ENCODE measurements at regions not wholly inside any gene's neighbourhood (a gene's known extent, or its start where the extent isn't known, plus 50 kb on each side); places are given as distances from the start of the nearest gene placed in this dataset.

DNA sequence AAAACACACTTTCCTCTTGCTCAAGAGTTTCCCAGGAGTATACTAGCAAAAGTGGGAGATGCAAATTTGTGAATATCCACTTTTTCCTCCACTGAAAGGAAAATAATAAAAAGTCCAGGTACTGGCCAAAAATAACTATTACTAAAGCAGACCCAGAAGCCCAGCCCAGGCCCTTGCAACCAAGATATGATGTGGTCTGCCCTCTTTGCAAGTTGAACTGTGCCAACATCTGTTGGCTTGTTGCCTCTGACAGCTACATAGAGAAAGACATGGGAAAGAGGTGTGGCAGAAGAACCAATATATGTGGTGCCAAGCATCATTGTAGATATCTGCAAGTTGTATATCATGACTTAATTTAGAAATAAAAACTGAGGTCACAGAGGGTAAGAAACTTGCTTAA, 78.4 kb upstream of the JAG1 start:
- no peaks in the 10 kb centered on the region for H3K4me1 Mint-ChIP-seq (ENCODE audit: low read depth, unreplicated experiment)
- H3K9me3 Mint-ChIP-seq (ENCODE audit: unreplicated experiment): peaks cover under 1% of the 10 kb centered on the region
- Histone ChIP-seq H2AFZ (ENCODE audit: low read depth, low read length) (no peak overlapping the region), H3K9me3 (ENCODE audit: insufficient read depth, low read depth, low read length) (no peaks in the 10 kb centered on the region), H3K9ac (ENCODE audit: low read length) (no peak overlapping the region), H3K79me2 (ENCODE audit: insufficient read depth, low read length) (no peaks in the 10 kb centered on the region), H4K20me1 (ENCODE audit: insufficient read depth, low read length) (no peaks in the 10 kb centered on the region), H3K27me3 (ENCODE audit: insufficient read depth, low read length) (no peaks in the 10 kb centered on the region), H3K4me2 (ENCODE audit: low read length) (no peak overlapping the region), H3K36me3 (ENCODE audit: insufficient read depth, low read length) (no peaks in the 10 kb centered on the region), H3K4me1 (ENCODE audit: insufficient read depth, low read length) (no peaks in the 10 kb centered on the region), H3K27ac (ENCODE audit: low read depth, low read length) (no peak overlapping the region), H3K4me3 (ENCODE audit: insufficient read depth, low read depth, low read length) (no peak overlapping the region)
- no peak for DNase-seq (ENCODE audit: low read depth)
- H3K4me3 Mint-ChIP-seq (ENCODE audit: unreplicated experiment): no peak overlapping the region
- no peaks in the 10 kb centered on the region for H3K36me3 Mint-ChIP-seq (ENCODE audit: low read depth, unreplicated experiment)
- H3K27me3 Mint-ChIP-seq (ENCODE audit: low read depth, unreplicated experiment): peaks cover 8% of the 10 kb centered on the region
- H3K27ac Mint-ChIP-seq (ENCODE audit: unreplicated experiment): no peak overlapping the region
- TF ChIP-seq CTCF (IDR thresholded peaks at IDR 0.05; ENCODE audit: insufficient read depth, low read depth, low read length) (no peak), EZH2 (IDR thresholded peaks at IDR 0.05; ENCODE audit: insufficient read depth, low read length) (no peak)
- no peak for FAIRE-seq

DNA sequence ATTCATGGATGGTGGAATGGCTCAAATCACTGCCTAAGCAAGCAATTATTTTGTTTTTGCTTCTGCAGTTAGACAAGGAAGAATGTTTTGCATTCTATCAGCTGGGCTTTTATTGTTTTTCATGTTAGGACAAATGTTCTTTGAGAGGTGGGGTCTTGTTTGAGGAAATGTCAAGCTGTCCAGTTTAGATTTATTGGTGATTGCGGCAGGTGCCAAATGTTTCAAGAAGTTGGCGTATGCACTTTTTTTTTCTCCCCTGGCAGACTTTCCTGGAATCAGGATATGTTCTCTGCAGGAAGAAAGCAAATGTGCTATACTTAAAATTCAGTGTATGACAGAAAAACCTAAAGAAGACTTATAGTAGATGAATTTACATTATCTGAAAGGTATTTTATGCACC, 81.0 kb upstream of the JAG1 start:
- Mint-ChIP-seq H3K27ac (ENCODE audit: unreplicated experiment) (no peak overlapping the region), H3K36me3 (ENCODE audit: low read depth, unreplicated experiment) (no peaks in the 10 kb centered on the region), H3K27me3 (ENCODE audit: low read depth, unreplicated experiment) (peaks cover 8% of the 10 kb centered on the region), H3K9me3 (ENCODE audit: unreplicated experiment) (peaks cover 2% of the 10 kb centered on the region), H3K4me1 (ENCODE audit: low read depth, unreplicated experiment) (no peaks in the 10 kb centered on the region), H3K4me3 (ENCODE audit: unreplicated experiment) (no peak overlapping the region)
- Histone ChIP-seq H2AFZ (ENCODE audit: low read depth, low read length) (no peak overlapping the region), H3K4me3 (ENCODE audit: insufficient read depth, low read depth, low read length) (no peak overlapping the region), H3K36me3 (ENCODE audit: insufficient read depth, low read length) (no peaks in the 10 kb centered on the region), H4K20me1 (ENCODE audit: insufficient read depth, low read length) (no peaks in the 10 kb centered on the region), H3K4me2 (ENCODE audit: low read length) (no peak overlapping the region), H3K79me2 (ENCODE audit: insufficient read depth, low read length) (no peaks in the 10 kb centered on the region), H3K9ac (ENCODE audit: low read length) (no peak overlapping the region), H3K27me3 (ENCODE audit: insufficient read depth, low read length) (no peaks in the 10 kb centered on the region), H3K27ac (ENCODE audit: low read depth, low read length) (no peak overlapping the region), H3K9me3 (ENCODE audit: insufficient read depth, low read depth, low read length) (no peaks in the 10 kb centered on the region), H3K4me1 (ENCODE audit: insufficient read depth, low read length) (no peaks in the 10 kb centered on the region)
- TF ChIP-seq CTCF (IDR thresholded peaks at IDR 0.05; ENCODE audit: insufficient read depth, low read depth, low read length) (no peak), EZH2 (IDR thresholded peaks at IDR 0.05; ENCODE audit: insufficient read depth, low read length) (no peak)
- DNase-seq (ENCODE audit: low read depth): no peak
- FAIRE-seq: no peak

- H3K9me3 ChIP-seq (ENCODE audit: insufficient read depth, low read depth, low read length): no peaks in the 10 kb centered on the region
- TF ChIP-seq EZH2 (IDR thresholded peaks at IDR 0.05; ENCODE audit: insufficient read depth, low read length) (no peak), CTCF (IDR thresholded peaks at IDR 0.05; ENCODE audit: insufficient read depth, low read depth, low read length) (no peak)
- H3K27ac ChIP-seq (ENCODE audit: low read depth, low read length): no peak overlapping the region
- H3K4me2 ChIP-seq (ENCODE audit: low read length): peak overlapping the region; percentile 10
- Mint-ChIP-seq H3K27me3 (ENCODE audit: low read depth, unreplicated experiment) (peaks cover 8% of the 10 kb centered on the region), H3K27ac (ENCODE audit: unreplicated experiment) (no peak overlapping the region), H3K4me1 (ENCODE audit: low read depth, unreplicated experiment) (peaks cover 15% of the 10 kb centered on the region), H3K9me3 (ENCODE audit: unreplicated experiment) (peaks cover 2% of the 10 kb centered on the region), H3K36me3 (ENCODE audit: low read depth, unreplicated experiment) (no peaks in the 10 kb centered on the region), H3K4me3 (ENCODE audit: unreplicated experiment) (no peak overlapping the region)
- FAIRE-seq (peak; percentile 20), DNase-seq (ENCODE audit: low read depth) (no peak)
- H3K9ac ChIP-seq (ENCODE audit: low read length): no peak overlapping the region
- H3K27me3 ChIP-seq (ENCODE audit: insufficient read depth, low read length): no peaks in the 10 kb centered on the region
- H3K79me2 ChIP-seq (ENCODE audit: insufficient read depth, low read length): no peaks in the 10 kb centered on the region
- peaks cover 23% of the 10 kb centered on the region for H3K4me1 ChIP-seq (ENCODE audit: insufficient read depth, low read length)
- H3K36me3 ChIP-seq (ENCODE audit: insufficient read depth, low read length): no peaks in the 10 kb centered on the region
- H2AFZ ChIP-seq (ENCODE audit: low read depth, low read length): peak overlapping the region; percentile 25
- H3K4me3 ChIP-seq (ENCODE audit: insufficient read depth, low read depth, low read length): no peak overlapping the region
- no peaks in the 10 kb centered on the region for H4K20me1 ChIP-seq (ENCODE audit: insufficient read depth, low read length)
Observed at GRCh38 chr20:10758446-10758845, 84.6 kb upstream of the JAG1 start.
